ENCODE measurements at regions not wholly inside any gene's neighbourhood (a gene's known extent, or its start where the extent isn't known, plus 50 kb on each side); places are given as distances from the start of the nearest gene placed in this dataset.
"Not testable (repeated sequence)": the region's sequence is repeated elsewhere in the genome, so short reads cannot be mapped to it uniquely, and the experiment has no call there.

DNA sequence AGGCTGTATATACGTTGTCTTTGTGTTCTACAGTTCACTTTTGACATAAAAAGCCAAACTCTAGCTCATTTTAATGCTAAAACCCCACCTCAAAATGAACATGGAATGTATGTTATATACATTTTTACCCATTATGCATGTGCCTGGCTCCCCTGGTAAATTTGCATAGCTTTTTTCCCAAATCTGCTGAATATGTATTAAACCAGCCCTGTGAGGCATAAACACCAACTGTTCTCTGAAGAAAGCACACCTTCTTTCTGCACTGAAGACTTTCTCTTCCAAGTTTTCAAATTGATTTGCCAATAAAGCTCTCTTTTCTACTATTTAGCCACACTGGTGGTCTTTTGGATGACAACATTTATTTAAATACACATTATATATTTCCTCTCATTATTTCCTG, 549.4 kb downstream of the TRIB2 start:
- no peak overlapping the region for H3K27ac ChIP-seq
- H3K4me3 ChIP-seq = no peak overlapping the region
- TF ChIP-seq, protein P1, sequence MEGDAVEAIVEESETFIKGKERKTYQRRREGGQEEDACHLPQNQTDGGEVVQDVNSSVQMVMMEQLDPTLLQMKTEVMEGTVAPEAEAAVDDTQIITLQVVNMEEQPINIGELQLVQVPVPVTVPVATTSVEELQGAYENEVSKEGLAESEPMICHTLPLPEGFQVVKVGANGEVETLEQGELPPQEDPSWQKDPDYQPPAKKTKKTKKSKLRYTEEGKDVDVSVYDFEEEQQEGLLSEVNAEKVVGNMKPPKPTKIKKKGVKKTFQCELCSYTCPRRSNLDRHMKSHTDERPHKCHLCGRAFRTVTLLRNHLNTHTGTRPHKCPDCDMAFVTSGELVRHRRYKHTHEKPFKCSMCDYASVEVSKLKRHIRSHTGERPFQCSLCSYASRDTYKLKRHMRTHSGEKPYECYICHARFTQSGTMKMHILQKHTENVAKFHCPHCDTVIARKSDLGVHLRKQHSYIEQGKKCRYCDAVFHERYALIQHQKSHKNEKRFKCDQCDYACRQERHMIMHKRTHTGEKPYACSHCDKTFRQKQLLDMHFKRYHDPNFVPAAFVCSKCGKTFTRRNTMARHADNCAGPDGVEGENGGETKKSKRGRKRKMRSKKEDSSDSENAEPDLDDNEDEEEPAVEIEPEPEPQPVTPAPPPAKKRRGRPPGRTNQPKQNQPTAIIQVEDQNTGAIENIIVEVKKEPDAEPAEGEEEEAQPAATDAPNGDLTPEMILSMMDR (IDR thresholded peaks at IDR 0.05) = no peak
- no peaks in the 10 kb centered on the region for H3K36me3 ChIP-seq
- no peaks in the 10 kb centered on the region for H3K27me3 ChIP-seq
- no peak for DNase-seq (ENCODE audit: low spot score)
- peaks cover 0 to 10% of the 10 kb centered on the region in 2 donors for H3K9me3 ChIP-seq
- no peaks in the 10 kb centered on the region for H3K4me1 ChIP-seq

DNA sequence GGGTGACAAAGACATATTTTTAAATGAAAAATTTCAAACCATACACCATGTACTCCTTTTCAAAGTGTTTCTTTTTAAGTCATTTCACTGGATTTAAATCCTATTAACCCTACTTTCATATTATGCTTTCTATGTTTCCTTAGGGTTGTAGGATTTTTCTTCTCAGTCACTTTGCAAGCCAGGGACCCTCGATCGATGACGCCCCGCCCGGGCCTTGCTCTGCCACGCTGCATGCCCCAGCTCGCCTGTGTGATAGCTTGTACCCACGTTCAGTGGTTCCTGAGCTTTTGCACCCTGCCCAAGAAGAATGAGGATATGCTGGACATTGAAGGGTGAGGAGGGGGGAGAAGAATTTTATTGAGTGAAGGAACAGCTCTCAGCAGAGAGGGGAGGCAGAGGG, 568.0 kb downstream of the TRIB2 start:
- Histone ChIP-seq H3K36me3 (no peaks in the 10 kb centered on the region), H3K4me3 (no peak overlapping the region), H3K9me3 (no peaks in the 10 kb centered on the region), H3K27me3 (no peaks in the 10 kb centered on the region), H3K4me1 (no peaks in the 10 kb centered on the region), H3K27ac (no peak overlapping the region)
- no peak for DNase-seq (ENCODE audit: low spot score)
- TF ChIP-seq, protein P1 (IDR thresholded peaks at IDR 0.05) = no peak

DNA sequence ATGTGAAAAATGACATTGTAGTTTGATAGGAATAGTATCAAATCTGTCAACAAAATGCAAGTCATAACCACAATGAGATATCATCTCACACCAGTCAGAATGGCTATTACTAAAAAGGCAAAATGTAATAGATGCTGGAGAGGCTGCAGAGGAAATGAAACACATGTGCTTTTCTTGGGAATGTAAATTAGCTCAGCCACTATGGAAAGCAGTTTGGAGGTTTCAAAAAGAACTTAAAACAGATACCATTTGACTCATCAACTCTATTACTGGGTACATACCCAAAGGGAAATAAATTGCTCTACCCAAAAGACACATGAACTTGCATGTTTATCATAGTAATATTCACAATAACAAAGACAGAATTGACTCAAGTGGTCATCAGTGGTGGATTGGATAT, 572.6 kb downstream of the TRIB2 start:
- Histone ChIP-seq H3K4me3 (no peak overlapping the region), H3K27me3 (no peaks in the 10 kb centered on the region), H3K36me3 (no peaks in the 10 kb centered on the region), H3K4me1 (no peaks in the 10 kb centered on the region), H3K27ac (no peak overlapping the region), H3K9me3 (no peaks in the 10 kb centered on the region)
- TF ChIP-seq, protein P1 (IDR thresholded peaks at IDR 0.05) = no peak
- DNase-seq (ENCODE audit: low spot score) = no peak

DNA sequence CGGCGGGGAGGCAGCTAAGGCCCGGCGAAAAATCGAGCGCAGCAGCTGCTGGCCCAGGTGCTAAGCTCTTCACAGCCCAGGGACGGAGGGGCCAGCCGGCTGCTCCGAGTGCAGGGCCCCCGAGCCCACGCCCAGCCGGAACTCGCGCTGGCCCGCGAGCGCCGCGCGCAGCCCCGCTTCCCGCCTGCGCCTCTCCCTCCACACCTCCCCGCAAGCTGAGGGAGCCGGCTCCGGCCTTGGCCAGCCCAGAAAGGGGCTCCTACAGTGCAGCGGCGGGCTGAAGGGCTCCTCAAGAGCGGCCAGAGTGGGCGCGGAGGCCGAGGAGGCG, 591.7 kb downstream of the TRIB2 start:
- H3K27me3 ChIP-seq; H3K4me3 ChIP-seq; H3K36me3 ChIP-seq; H3K9me3 ChIP-seq; H3K4me1 ChIP-seq; DNase-seq (ENCODE audit: low spot score); H3K27ac ChIP-seq: not testable (repeated sequence)

DNA sequence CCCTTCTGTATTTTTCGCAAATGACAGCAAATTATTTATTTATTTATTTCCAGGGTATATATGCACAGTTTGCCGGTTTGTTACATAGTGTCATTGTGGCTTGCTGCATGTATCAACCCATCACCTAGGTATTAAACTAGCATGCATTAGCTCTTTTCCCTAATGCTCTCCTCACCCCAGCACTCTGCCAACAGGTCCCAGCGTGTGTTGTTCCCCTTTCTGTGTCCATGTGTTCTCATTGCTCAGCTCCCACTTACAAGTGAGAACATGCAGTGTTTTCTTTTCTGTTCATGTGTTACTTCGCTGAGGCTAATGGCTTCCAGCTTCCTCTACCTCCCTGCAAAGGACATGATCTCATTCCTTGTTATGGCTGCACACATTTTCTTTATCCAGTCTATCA, 592.3 kb downstream of the TRIB2 start:
- H3K4me3 ChIP-seq = no peak overlapping the region
- TF ChIP-seq, protein P1 (IDR thresholded peaks at IDR 0.05) = no peak
- H3K9me3 ChIP-seq = no peaks in the 10 kb centered on the region
- H3K27me3 ChIP-seq = no peaks in the 10 kb centered on the region
- no peak for DNase-seq (ENCODE audit: low spot score)
- no peak overlapping the region for H3K27ac ChIP-seq
- no peaks in the 10 kb centered on the region for H3K36me3 ChIP-seq
- H3K4me1 ChIP-seq = no peaks in the 10 kb centered on the region

DNA sequence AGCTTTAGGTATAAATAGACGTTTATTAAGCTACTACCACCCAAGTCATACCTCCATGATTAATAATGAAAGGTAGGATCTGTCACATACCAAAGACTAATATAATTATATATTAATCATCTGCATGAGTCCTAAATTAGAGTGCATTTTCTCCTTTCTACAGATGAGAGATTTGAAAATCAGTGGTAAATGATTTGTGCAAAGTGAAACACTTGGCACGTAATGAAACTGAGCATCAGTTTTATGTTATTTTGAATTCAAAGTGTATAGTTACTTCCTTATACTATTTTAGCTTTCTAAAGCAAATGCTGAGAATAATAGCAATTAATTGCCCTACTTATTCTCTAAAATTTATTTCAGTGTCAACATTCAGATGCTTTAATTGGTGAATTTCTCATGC, 615.3 kb downstream of the TRIB2 start:
- Histone ChIP-seq H3K4me3 (no peak overlapping the region), H3K36me3 (no peaks in the 10 kb centered on the region), H3K4me1 (no peaks in the 10 kb centered on the region), H3K27ac (no peak overlapping the region), H3K9me3 (no peaks in the 10 kb centered on the region), H3K27me3 (no peaks in the 10 kb centered on the region)
- DNase-seq (ENCODE audit: low spot score) = no peak
- TF ChIP-seq, protein P1 (IDR thresholded peaks at IDR 0.05) = no peak

DNA sequence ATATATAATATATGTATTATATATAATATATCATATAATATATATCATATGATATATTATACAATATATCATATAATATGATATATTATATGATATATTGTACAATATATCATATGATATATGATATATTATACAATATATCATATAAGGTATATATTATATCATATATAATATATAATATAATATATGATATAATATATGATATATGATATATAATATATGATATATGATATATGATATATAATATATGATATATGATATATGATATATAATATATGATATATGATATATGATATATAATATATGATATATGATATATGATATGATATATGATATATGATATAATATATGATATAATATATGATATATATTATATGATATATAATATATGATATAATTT, 617.3 kb downstream of the TRIB2 start:
- not testable (repeated sequence) for H3K4me3 ChIP-seq; H3K27ac ChIP-seq; H3K4me1 ChIP-seq; H3K9me3 ChIP-seq; DNase-seq (ENCODE audit: low spot score); H3K36me3 ChIP-seq; H3K27me3 ChIP-seq
